ENCODE measurements at regions not wholly inside any gene's neighbourhood (a gene's known extent, or its start where the extent isn't known, plus 50 kb on each side); places are given as distances from the start of the nearest gene placed in this dataset.

DNA sequence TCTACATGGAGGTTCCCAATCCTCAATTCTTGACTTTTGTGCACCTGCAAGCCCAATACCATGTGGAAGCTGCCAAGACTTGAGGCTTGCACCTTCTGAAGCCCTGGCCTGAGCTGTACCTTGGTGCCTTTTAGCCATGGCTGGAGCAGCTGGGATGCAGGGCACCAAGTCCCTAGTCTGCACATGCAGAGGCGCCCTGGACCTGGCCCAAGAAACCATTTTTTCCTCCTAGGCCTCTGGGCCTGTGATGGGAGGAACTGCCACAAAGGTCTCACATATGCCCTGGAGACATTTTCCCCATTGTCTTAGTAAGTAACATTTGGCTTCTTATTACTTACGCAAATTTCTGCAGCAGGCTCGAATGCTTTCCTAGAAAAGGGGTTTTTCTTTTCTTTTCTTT is 431.9 kb upstream of the ANO5 start:
- Histone ChIP-seq H3K27me3 (ENCODE audit: control insufficient read depth in 2 of 2, insufficient read depth in 2 of 2, low read length in 2 of 2) (no peaks in the 10 kb centered on the region), H3K4me3 (ENCODE audit: low read length) (no peak overlapping the region), H3K4me1 (ENCODE audit: control insufficient read depth in 2 of 2, insufficient read depth in 2 of 2, low read length in 2 of 2) (no peaks in the 10 kb centered on the region), H3K36me3 (ENCODE audit: control insufficient read depth in 2 of 3, insufficient read depth in 3 of 3, low read length in 3 of 3) (no peaks in the 10 kb centered on the region), H3K9me3 (ENCODE audit: control insufficient read depth in 2 of 3, low read length in 3 of 3) (peaks cover 0 to 10% (median 0%) of the 10 kb centered on the region in 3 experiments), H3K27ac (ENCODE audit: low read depth, low read length) (no peak overlapping the region)
- ATAC-seq: no peak
- H3K4me1 Mint-ChIP-seq: no peaks in the 10 kb centered on the region
- no peak overlapping the region for H3K4me3 Mint-ChIP-seq
- POLR2A ChIA-PET: no interaction called here
- no peaks in the 10 kb centered on the region for H3K27me3 Mint-ChIP-seq
- no peak overlapping the region for H3K27ac Mint-ChIP-seq
- no peak for DNase-seq
- H3K9me3 Mint-ChIP-seq: peaks cover 9 to 42% (median 19%) of the 10 kb centered on the region in 11 donors
- CTCF ChIA-PET: no interaction called here
- H3K36me3 Mint-ChIP-seq: peaks cover 0 to 2% (median 0%) of the 10 kb centered on the region in 5 donors
- intact Hi-C loops (cut with micrococcal nuclease): no loop called here

GRCh38 chr11:21768388-21768787 is 424.5 kb upstream of the ANO5 start:
- POLR2A ChIA-PET: no interaction called here
- DNase-seq (no peak), ATAC-seq (no peak)
- H3K27me3 ChIP-seq (ENCODE audit: control insufficient read depth in 2 of 2, insufficient read depth in 2 of 2, low read length in 2 of 2): no peaks in the 10 kb centered on the region
- peaks cover 0 to 14% (median 3%) of the 10 kb centered on the region in 11 donors for H3K9me3 Mint-ChIP-seq
- no peaks in the 10 kb centered on the region for H3K36me3 Mint-ChIP-seq
- intact Hi-C loops (cut with micrococcal nuclease): no loop called here
- no peak overlapping the region for H3K27ac ChIP-seq (ENCODE audit: low read depth, low read length)
- no peaks in the 10 kb centered on the region for H3K27me3 Mint-ChIP-seq
- H3K9me3 ChIP-seq (ENCODE audit: control insufficient read depth in 2 of 3, low read length in 3 of 3): no peaks in the 10 kb centered on the region
- CTCF ChIA-PET: no interaction called here
- no peak overlapping the region for H3K4me3 Mint-ChIP-seq
- H3K4me3 ChIP-seq (ENCODE audit: low read length): no peak overlapping the region
- H3K27ac Mint-ChIP-seq: no peak overlapping the region
- no peaks in the 10 kb centered on the region for H3K4me1 ChIP-seq (ENCODE audit: control insufficient read depth in 2 of 2, insufficient read depth in 2 of 2, low read length in 2 of 2)
- H3K36me3 ChIP-seq (ENCODE audit: control insufficient read depth in 2 of 3, insufficient read depth in 3 of 3, low read length in 3 of 3): no peaks in the 10 kb centered on the region
- H3K4me1 Mint-ChIP-seq: no peaks in the 10 kb centered on the region

DNA sequence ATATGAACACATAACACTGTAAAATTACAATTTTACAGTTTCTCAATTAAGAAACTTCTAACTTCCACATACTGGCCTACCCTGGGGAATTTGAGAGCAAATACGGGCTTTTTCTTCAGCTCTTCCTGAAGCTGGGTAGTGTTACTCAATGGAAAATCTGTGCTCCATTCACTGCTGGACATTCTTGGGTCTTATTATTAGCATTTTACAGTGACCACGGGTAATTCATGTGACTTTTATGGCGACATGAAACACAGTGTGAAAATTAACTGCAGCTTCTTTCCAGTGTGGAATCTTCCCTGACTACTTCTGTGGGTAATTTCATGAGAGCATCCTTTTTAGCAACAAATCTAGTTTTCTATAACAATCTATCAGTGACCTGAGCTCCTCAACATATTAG is 423.7 kb upstream of the ANO5 start:
- no peaks in the 10 kb centered on the region for H3K9me3 ChIP-seq (ENCODE audit: control insufficient read depth in 2 of 3, low read length in 3 of 3)
- no peaks in the 10 kb centered on the region for H3K4me1 Mint-ChIP-seq
- H3K4me1 ChIP-seq (ENCODE audit: control insufficient read depth in 2 of 2, insufficient read depth in 2 of 2, low read length in 2 of 2): no peaks in the 10 kb centered on the region
- intact Hi-C loops (cut with micrococcal nuclease): no loop called here
- H3K27ac Mint-ChIP-seq: no peak overlapping the region
- no peaks in the 10 kb centered on the region for H3K36me3 Mint-ChIP-seq
- no peaks in the 10 kb centered on the region for H3K36me3 ChIP-seq (ENCODE audit: control insufficient read depth in 2 of 3, insufficient read depth in 3 of 3, low read length in 3 of 3)
- no peak for ATAC-seq
- no peak overlapping the region for H3K4me3 Mint-ChIP-seq
- peaks cover 0 to 14% (median 3%) of the 10 kb centered on the region in 11 donors for H3K9me3 Mint-ChIP-seq
- ChIA-PET CTCF (no interaction called here), POLR2A (no interaction called here)
- no peaks in the 10 kb centered on the region for H3K27me3 ChIP-seq (ENCODE audit: control insufficient read depth in 2 of 2, insufficient read depth in 2 of 2, low read length in 2 of 2)
- DNase-seq: no peak
- H3K27ac ChIP-seq (ENCODE audit: low read depth, low read length): no peak overlapping the region
- H3K27me3 Mint-ChIP-seq: no peaks in the 10 kb centered on the region
- H3K4me3 ChIP-seq (ENCODE audit: low read length): no peak overlapping the region

- intact Hi-C loops (cut with micrococcal nuclease): no loop called here
- POLR2A ChIA-PET: no interaction called here
- H3K9me3 Mint-ChIP-seq: peaks cover 0 to 17% (median 3%) of the 10 kb centered on the region in 11 donors
Measured at GRCh38 chr11:21771097-21771496, 421.8 kb upstream of the ANO5 start.

DNA sequence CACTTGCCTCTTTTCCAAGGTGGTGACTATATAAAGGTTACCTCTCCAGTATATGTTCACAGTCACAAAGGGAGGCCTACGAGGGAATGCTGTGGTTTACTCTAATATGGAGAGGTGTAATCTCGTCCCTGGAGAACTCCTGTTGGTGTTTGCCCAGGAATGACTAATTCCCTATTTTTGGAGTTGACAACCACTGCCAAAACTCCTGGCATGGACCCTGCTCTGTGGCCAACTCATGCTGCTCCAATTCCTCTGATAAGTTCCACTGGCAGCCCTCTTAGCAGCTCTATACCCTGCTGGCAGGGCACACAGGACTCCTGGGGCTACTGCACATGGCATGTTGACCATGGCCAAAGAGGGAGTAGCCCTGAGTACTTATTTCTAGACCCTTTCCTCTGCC is 418.7 kb upstream of the ANO5 start:
- ChIA-PET CTCF (no interaction called here), POLR2A (no interaction called here)
- no peak for DNase-seq
- Mint-ChIP-seq H3K9me3 (peaks cover 0 to 16% (median 3%) of the 10 kb centered on the region in 11 donors), H3K27ac (no peak overlapping the region), H3K4me3 (no peak overlapping the region), H3K27me3 (no peaks in the 10 kb centered on the region), H3K4me1 (no peaks in the 10 kb centered on the region), H3K36me3 (no peaks in the 10 kb centered on the region)
- Histone ChIP-seq H3K27ac (ENCODE audit: low read depth, low read length) (no peak overlapping the region), H3K4me3 (ENCODE audit: low read length) (no peak overlapping the region), H3K27me3 (ENCODE audit: control insufficient read depth in 2 of 2, insufficient read depth in 2 of 2, low read length in 2 of 2) (no peaks in the 10 kb centered on the region), H3K9me3 (ENCODE audit: control insufficient read depth in 2 of 3, low read length in 3 of 3) (no peaks in the 10 kb centered on the region), H3K4me1 (ENCODE audit: control insufficient read depth in 2 of 2, insufficient read depth in 2 of 2, low read length in 2 of 2) (no peaks in the 10 kb centered on the region), H3K36me3 (ENCODE audit: control insufficient read depth in 2 of 3, insufficient read depth in 3 of 3, low read length in 3 of 3) (no peaks in the 10 kb centered on the region)
- intact Hi-C loops (cut with micrococcal nuclease): no loop called here
- ATAC-seq: no peak

More at GRCh38 chr11:21771097-21771496, 421.8 kb upstream of the ANO5 start:
- Histone ChIP-seq H3K27me3 (ENCODE audit: control insufficient read depth in 2 of 2, insufficient read depth in 2 of 2, low read length in 2 of 2) (no peaks in the 10 kb centered on the region), H3K4me1 (ENCODE audit: control insufficient read depth in 2 of 2, insufficient read depth in 2 of 2, low read length in 2 of 2) (no peaks in the 10 kb centered on the region), H3K27ac (ENCODE audit: low read depth, low read length) (no peak overlapping the region), H3K36me3 (ENCODE audit: control insufficient read depth in 2 of 3, insufficient read depth in 3 of 3, low read length in 3 of 3) (no peaks in the 10 kb centered on the region), H3K9me3 (ENCODE audit: control insufficient read depth in 2 of 3, low read length in 3 of 3) (no peaks in the 10 kb centered on the region), H3K4me3 (ENCODE audit: low read length) (no peak overlapping the region)
- ATAC-seq: no peak
- H3K4me3 Mint-ChIP-seq: no peak overlapping the region
- H3K27me3 Mint-ChIP-seq: no peaks in the 10 kb centered on the region
- H3K4me1 Mint-ChIP-seq: no peaks in the 10 kb centered on the region
- no peaks in the 10 kb centered on the region for H3K36me3 Mint-ChIP-seq
- CTCF ChIA-PET: no interaction called here
- no peak overlapping the region for H3K27ac Mint-ChIP-seq
- DNase-seq: no peak

- H3K27ac ChIP-seq (ENCODE audit: low read depth, low read length): no peak overlapping the region
- peaks cover 0 to 13% (median 3%) of the 10 kb centered on the region in 11 donors for H3K9me3 Mint-ChIP-seq
- H3K27ac Mint-ChIP-seq: no peak overlapping the region
- CTCF ChIA-PET: no interaction called here
- H3K9me3 ChIP-seq (ENCODE audit: control insufficient read depth in 2 of 3, low read length in 3 of 3): no peaks in the 10 kb centered on the region
- DNase-seq (no peak), ATAC-seq (no peak)
- no peaks in the 10 kb centered on the region for H3K27me3 ChIP-seq (ENCODE audit: control insufficient read depth in 2 of 2, insufficient read depth in 2 of 2, low read length in 2 of 2)
- no peaks in the 10 kb centered on the region for H3K27me3 Mint-ChIP-seq
- H3K4me3 ChIP-seq (ENCODE audit: low read length): no peak overlapping the region
- no peak overlapping the region for H3K4me3 Mint-ChIP-seq
- H3K36me3 Mint-ChIP-seq: no peaks in the 10 kb centered on the region
- no peaks in the 10 kb centered on the region for H3K4me1 ChIP-seq (ENCODE audit: control insufficient read depth in 2 of 2, insufficient read depth in 2 of 2, low read length in 2 of 2)
- H3K36me3 ChIP-seq (ENCODE audit: control insufficient read depth in 2 of 3, insufficient read depth in 3 of 3, low read length in 3 of 3): no peaks in the 10 kb centered on the region
- POLR2A ChIA-PET: no interaction called here
- H3K4me1 Mint-ChIP-seq: no peaks in the 10 kb centered on the region
- intact Hi-C loops (cut with micrococcal nuclease): no loop called here
Measured at GRCh38 chr11:21775911-21776310, 417.0 kb upstream of the ANO5 start.

DNA sequence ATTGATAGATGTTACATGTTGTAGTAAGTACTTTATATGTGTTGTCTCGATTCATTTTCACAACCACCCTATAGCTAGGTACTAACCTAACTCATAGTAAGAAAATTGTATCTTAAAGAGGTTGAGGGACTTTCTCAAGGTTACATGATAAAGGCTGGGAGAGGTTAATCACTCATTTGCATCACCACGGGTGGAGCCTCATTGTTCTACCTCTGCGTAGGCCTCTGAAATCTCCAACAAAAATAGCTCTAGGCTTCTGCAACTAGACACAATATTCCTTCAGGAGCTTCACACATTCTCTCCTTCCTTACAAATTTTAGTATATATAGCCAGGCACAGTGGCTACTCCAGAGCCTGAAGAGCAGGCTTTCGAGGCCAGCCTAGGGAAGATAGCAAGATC is 408.9 kb upstream of the ANO5 start:
- peaks cover 0 to 17% (median 7%) of the 10 kb centered on the region in 11 donors for H3K9me3 Mint-ChIP-seq
- no peaks in the 10 kb centered on the region for H3K4me1 Mint-ChIP-seq
- ATAC-seq: no peak
- intact Hi-C loops (cut with micrococcal nuclease): no loop called here
- Histone ChIP-seq H3K27me3 (ENCODE audit: control insufficient read depth in 2 of 2, insufficient read depth in 2 of 2, low read length in 2 of 2) (no peaks in the 10 kb centered on the region), H3K4me3 (ENCODE audit: low read length) (no peak overlapping the region), H3K9me3 (ENCODE audit: control insufficient read depth in 2 of 3, low read length in 3 of 3) (no peaks in the 10 kb centered on the region), H3K27ac (ENCODE audit: low read depth, low read length) (no peak overlapping the region), H3K36me3 (ENCODE audit: control insufficient read depth in 2 of 3, insufficient read depth in 3 of 3, low read length in 3 of 3) (no peaks in the 10 kb centered on the region), H3K4me1 (ENCODE audit: control insufficient read depth in 2 of 2, insufficient read depth in 2 of 2, low read length in 2 of 2) (no peaks in the 10 kb centered on the region)
- ChIA-PET CTCF (no interaction called here), POLR2A (no interaction called here)
- H3K27me3 Mint-ChIP-seq: no peaks in the 10 kb centered on the region
- no peak for DNase-seq
- H3K27ac Mint-ChIP-seq: no peak overlapping the region
- H3K36me3 Mint-ChIP-seq: no peaks in the 10 kb centered on the region
- H3K4me3 Mint-ChIP-seq: no peak overlapping the region
